Tibial nerve (tissue), 3 donors: ENCODE measurements at regions not wholly inside any gene's neighbourhood (a gene's known extent, or its start where the extent isn't known, plus 50 kb on each side); places are given as distances from the start of the nearest gene placed in this dataset.

ENCODE experiments used
- POLR2A ChIP-seq, 2 donors: fragments of 450-650 bp; IDR thresholded peaks; one replicate each; pipeline ENCODE4 v1.6.1; 2017; ENCODE audit warnings: antibody characterized with exemption in 2 of 2, mild to moderate bottlenecking in 2 of 2, moderate library complexity in 2 of 2
- TF ChIP-seq, protein P1 (sequence below), 5 experiments: fragments of 200-600 bp in 3 of 5; fragments of 450-650 bp in 2 of 5; sonication (generic) in 3 of 5; IDR thresholded peaks; one replicate each; pipeline ENCODE4 v1.5.1; 2016 to 2019; ENCODE audit warnings: antibody characterized with exemption in 5 of 5, mild to moderate bottlenecking in 3 of 5, moderate library complexity in 2 of 5

DNA sequence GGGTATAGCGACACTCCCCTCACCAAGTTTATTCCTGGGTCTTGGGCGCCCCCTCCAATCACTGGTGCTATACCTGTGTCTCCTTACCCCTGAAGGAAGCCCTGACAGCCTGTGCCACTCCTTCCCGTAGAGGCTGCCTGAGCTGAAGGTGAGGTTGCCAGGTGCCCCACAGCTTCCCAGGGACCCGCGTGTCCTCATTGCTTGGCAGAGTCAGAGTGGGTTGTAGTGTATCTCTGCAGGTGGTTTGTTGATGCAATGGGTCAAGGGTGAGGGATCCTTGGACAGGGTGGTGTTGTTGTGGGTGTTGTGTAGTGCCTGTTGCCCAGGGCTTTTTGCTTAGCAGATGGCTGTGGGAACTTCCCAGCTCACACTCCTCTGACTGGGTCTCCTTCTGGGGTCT, 438.7 kb upstream of the FSIP2 start:
- TF ChIP-seq, protein P1, sequence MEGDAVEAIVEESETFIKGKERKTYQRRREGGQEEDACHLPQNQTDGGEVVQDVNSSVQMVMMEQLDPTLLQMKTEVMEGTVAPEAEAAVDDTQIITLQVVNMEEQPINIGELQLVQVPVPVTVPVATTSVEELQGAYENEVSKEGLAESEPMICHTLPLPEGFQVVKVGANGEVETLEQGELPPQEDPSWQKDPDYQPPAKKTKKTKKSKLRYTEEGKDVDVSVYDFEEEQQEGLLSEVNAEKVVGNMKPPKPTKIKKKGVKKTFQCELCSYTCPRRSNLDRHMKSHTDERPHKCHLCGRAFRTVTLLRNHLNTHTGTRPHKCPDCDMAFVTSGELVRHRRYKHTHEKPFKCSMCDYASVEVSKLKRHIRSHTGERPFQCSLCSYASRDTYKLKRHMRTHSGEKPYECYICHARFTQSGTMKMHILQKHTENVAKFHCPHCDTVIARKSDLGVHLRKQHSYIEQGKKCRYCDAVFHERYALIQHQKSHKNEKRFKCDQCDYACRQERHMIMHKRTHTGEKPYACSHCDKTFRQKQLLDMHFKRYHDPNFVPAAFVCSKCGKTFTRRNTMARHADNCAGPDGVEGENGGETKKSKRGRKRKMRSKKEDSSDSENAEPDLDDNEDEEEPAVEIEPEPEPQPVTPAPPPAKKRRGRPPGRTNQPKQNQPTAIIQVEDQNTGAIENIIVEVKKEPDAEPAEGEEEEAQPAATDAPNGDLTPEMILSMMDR (IDR thresholded peaks at IDR 0.05): no peak
- TF ChIP-seq POLR2A (IDR thresholded peaks at IDR 0.05): no peak
